Peyer's patch (tissue), 4 donors: ENCODE measurements at regions not wholly inside any gene's neighbourhood (a gene's known extent, or its start where the extent isn't known, plus 50 kb on each side); places are given as distances from the start of the nearest gene placed in this dataset.

Source experiments
- CTCF ChIP-seq, 6 experiments: fragments of 450-650 bp in 4 of 6; fragments of 200-600 bp in 2 of 6; sonication (generic) in 1 of 6; IDR thresholded peaks; one replicate each; pipeline ENCODE4 v1.5.1; 2017 to 2019; ENCODE audit warnings: antibody characterized with exemption in 6 of 6, mild to moderate bottlenecking in 3 of 6, moderate library complexity in 1 of 6
- POLR2A ChIP-seq, 2 donors: fragments of 450-650 bp; IDR thresholded peaks; one replicate each; pipeline ENCODE4 v1.5.1; 2017; ENCODE audit warnings: antibody characterized with exemption in 2 of 2, mild to moderate bottlenecking in 2 of 2, moderate library complexity in 2 of 2

- TF ChIP-seq CTCF (IDR thresholded peaks at IDR 0.05) (no peak), POLR2A (IDR thresholded peaks at IDR 0.05) (no peak)
These were observed 171.2 kb upstream of the CIBAR2 start for GRCh38 chr16:85283305-85284050.
